ENCODE measurements at regions not wholly inside any gene's neighbourhood (a gene's known extent, or its start where the extent isn't known, plus 50 kb on each side); places are given as distances from the start of the nearest gene placed in this dataset.

DNA sequence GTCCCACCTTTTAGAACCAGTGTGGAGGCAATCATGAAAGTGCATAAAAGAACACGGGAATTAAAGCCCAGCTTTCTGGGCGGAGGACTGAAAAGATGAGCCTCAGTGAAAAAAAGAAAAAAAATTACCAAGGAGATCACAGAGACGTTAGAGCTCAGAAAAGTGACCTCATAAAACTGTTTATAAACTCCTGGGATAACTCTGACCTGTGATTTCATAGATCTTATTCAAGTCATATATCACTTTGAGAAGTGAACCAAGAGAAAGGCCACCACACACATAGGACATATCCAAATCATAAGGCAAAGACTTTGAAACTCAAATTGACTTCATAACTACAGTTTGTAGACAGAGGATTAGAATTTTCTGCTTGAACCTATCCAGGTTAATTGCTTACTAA lies 90.1 kb downstream of the KCNJ2 start (continued):
- TF ChIP-seq, protein P1, sequence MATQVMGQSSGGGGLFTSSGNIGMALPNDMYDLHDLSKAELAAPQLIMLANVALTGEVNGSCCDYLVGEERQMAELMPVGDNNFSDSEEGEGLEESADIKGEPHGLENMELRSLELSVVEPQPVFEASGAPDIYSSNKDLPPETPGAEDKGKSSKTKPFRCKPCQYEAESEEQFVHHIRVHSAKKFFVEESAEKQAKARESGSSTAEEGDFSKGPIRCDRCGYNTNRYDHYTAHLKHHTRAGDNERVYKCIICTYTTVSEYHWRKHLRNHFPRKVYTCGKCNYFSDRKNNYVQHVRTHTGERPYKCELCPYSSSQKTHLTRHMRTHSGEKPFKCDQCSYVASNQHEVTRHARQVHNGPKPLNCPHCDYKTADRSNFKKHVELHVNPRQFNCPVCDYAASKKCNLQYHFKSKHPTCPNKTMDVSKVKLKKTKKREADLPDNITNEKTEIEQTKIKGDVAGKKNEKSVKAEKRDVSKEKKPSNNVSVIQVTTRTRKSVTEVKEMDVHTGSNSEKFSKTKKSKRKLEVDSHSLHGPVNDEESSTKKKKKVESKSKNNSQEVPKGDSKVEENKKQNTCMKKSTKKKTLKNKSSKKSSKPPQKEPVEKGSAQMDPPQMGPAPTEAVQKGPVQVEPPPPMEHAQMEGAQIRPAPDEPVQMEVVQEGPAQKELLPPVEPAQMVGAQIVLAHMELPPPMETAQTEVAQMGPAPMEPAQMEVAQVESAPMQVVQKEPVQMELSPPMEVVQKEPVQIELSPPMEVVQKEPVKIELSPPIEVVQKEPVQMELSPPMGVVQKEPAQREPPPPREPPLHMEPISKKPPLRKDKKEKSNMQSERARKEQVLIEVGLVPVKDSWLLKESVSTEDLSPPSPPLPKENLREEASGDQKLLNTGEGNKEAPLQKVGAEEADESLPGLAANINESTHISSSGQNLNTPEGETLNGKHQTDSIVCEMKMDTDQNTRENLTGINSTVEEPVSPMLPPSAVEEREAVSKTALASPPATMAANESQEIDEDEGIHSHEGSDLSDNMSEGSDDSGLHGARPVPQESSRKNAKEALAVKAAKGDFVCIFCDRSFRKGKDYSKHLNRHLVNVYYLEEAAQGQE (IDR thresholded peaks at IDR 0.05; ENCODE audit: unreplicated experiment) = no peak
- TF ChIP-seq POLR2AphosphoS5 (IDR thresholded peaks at IDR 0.05; ENCODE audit: low read depth) = no peak
- TF ChIP-seq, protein P2, sequence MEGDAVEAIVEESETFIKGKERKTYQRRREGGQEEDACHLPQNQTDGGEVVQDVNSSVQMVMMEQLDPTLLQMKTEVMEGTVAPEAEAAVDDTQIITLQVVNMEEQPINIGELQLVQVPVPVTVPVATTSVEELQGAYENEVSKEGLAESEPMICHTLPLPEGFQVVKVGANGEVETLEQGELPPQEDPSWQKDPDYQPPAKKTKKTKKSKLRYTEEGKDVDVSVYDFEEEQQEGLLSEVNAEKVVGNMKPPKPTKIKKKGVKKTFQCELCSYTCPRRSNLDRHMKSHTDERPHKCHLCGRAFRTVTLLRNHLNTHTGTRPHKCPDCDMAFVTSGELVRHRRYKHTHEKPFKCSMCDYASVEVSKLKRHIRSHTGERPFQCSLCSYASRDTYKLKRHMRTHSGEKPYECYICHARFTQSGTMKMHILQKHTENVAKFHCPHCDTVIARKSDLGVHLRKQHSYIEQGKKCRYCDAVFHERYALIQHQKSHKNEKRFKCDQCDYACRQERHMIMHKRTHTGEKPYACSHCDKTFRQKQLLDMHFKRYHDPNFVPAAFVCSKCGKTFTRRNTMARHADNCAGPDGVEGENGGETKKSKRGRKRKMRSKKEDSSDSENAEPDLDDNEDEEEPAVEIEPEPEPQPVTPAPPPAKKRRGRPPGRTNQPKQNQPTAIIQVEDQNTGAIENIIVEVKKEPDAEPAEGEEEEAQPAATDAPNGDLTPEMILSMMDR (conservative IDR thresholded peaks at IDR 0.05; ENCODE audit: low read depth in 2 of 2) = no peak
- no peak for TF ChIP-seq JUNB (IDR thresholded peaks at IDR 0.05; ENCODE audit: unreplicated experiment)
- no peak for TF ChIP-seq STAT1 (IDR thresholded peaks at IDR 0.05; ENCODE audit: unreplicated experiment)

DNA sequence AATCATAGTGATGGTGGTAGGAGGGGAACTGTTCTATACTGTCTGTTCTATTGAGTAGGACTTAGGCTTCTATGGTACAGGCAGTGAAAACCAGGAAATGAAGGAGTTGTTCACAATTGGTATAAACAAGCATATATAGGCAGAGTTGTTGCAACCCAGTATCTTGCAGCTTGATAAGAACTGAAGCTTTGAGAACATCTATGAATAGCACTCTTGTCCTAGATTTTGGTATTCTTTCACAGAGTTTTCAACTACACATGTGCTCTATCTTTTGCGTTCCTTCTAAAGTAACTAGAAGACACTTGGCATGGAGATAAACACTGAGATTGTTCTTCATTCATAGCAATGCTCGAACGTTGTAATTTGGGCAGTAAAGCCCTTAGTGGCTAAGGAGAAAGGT lies 91.8 kb downstream of the KCNJ2 start:
- no peaks in the 10 kb centered on the region for H3K36me3 ChIP-seq (ENCODE audit: insufficient read depth)
- H3K27ac Mint-ChIP-seq = no peak overlapping the region
- DNase-seq (ENCODE audit: low spot score) (no peak), ATAC-seq (no peak)
- H3K4me1 ChIP-seq (ENCODE audit: insufficient read depth) = no peaks in the 10 kb centered on the region
- H3K4me3 Mint-ChIP-seq = no peak overlapping the region
- H3K4me2 ChIP-seq = no peak overlapping the region
- no peaks in the 10 kb centered on the region; the same call in 1 of the 2 replicates for H3K9me2 ChIP-seq (ENCODE audit: insufficient read depth)
- H3K4me3 ChIP-seq = no peak overlapping the region
- H3K79me2 ChIP-seq (replicated peaks; ENCODE audit: insufficient read depth) = no peaks in the 10 kb centered on the region
- no peak overlapping the region for H2AFZ ChIP-seq
- no peaks in the 10 kb centered on the region for H3K9me3 Mint-ChIP-seq
- no peaks in the 10 kb centered on the region for H3K27me3 ChIP-seq (ENCODE audit: insufficient read depth)
- no peaks in the 10 kb centered on the region for H3K4me1 Mint-ChIP-seq
- H3K27ac ChIP-seq (ENCODE audit: low read depth) = no peak overlapping the region
- no peaks in the 10 kb centered on the region for H3F3A ChIP-seq (replicated peaks; ENCODE audit: low read depth)
- H3K36me3 Mint-ChIP-seq (ENCODE audit: low read depth) = no peaks in the 10 kb centered on the region
- H4K20me1 ChIP-seq (replicated peaks; ENCODE audit: insufficient read depth) = no peaks in the 10 kb centered on the region
- peaks cover 2% of the 10 kb centered on the region for H3K27me3 Mint-ChIP-seq (ENCODE audit: insufficient read depth, low read depth, poor library complexity)
- TF ChIP-seq STAT1 (IDR thresholded peaks at IDR 0.05; ENCODE audit: unreplicated experiment) (no peak), POLR2AphosphoS5 (IDR thresholded peaks at IDR 0.05; ENCODE audit: low read depth) (no peak), JUNB (IDR thresholded peaks at IDR 0.05; ENCODE audit: unreplicated experiment) (no peak), ETS1 (IDR thresholded peaks at IDR 0.05) (no peak)
- TF ChIP-seq, protein P1 (IDR thresholded peaks at IDR 0.05; ENCODE audit: unreplicated experiment) = no peak
- TF ChIP-seq, protein P3, sequence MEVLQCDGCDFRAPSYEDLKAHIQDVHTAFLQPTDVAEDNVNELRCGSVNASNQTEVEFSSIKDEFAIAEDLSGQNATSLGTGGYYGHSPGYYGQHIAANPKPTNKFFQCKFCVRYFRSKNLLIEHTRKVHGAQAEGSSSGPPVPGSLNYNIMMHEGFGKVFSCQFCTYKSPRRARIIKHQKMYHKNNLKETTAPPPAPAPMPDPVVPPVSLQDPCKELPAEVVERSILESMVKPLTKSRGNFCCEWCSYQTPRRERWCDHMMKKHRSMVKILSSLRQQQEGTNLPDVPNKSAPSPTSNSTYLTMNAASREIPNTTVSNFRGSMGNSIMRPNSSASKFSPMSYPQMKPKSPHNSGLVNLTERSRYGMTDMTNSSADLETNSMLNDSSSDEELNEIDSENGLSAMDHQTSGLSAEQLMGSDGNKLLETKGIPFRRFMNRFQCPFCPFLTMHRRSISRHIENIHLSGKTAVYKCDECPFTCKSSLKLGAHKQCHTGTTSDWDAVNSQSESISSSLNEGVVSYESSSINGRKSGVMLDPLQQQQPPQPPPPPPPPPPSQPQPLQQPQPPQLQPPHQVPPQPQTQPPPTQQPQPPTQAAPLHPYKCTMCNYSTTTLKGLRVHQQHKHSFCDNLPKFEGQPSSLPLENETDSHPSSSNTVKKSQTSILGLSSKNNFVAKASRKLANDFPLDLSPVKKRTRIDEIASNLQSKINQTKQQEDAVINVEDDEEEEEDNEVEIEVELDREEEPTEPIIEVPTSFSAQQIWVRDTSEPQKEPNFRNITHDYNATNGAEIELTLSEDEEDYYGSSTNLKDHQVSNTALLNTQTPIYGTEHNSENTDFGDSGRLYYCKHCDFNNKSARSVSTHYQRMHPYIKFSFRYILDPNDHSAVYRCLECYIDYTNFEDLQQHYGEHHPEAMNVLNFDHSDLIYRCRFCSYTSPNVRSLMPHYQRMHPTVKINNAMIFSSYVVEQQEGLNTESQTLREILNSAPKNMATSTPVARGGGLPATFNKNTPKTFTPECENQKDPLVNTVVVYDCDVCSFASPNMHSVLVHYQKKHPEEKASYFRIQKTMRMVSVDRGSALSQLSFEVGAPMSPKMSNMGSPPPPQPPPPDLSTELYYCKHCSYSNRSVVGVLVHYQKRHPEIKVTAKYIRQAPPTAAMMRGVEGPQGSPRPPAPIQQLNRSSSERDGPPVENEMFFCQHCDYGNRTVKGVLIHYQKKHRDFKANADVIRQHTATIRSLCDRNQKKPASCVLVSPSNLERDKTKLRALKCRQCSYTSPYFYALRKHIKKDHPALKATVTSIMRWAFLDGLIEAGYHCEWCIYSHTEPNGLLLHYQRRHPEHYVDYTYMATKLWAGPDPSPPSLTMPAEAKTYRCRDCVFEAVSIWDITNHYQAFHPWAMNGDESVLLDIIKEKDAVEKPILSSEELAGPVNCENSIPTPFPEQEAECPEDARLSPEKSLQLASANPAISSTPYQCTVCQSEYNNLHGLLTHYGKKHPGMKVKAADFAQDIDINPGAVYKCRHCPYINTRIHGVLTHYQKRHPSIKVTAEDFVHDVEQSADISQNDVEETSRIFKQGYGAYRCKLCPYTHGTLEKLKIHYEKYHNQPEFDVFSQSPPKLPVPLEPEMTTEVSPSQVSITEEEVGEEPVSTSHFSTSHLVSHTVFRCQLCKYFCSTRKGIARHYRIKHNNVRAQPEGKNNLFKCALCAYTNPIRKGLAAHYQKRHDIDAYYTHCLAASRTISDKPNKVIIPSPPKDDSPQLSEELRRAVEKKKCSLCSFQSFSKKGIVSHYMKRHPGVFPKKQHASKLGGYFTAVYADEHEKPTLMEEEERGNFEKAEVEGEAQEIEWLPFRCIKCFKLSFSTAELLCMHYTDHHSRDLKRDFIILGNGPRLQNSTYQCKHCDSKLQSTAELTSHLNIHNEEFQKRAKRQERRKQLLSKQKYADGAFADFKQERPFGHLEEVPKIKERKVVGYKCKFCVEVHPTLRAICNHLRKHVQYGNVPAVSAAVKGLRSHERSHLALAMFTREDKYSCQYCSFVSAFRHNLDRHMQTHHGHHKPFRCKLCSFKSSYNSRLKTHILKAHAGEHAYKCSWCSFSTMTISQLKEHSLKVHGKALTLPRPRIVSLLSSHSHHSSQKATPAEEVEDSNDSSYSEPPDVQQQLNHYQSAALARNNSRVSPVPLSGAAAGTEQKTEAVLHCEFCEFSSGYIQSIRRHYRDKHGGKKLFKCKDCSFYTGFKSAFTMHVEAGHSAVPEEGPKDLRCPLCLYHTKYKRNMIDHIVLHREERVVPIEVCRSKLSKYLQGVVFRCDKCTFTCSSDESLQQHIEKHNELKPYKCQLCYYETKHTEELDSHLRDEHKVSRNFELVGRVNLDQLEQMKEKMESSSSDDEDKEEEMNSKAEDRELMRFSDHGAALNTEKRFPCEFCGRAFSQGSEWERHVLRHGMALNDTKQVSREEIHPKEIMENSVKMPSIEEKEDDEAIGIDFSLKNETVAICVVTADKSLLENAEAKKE (CRISPR knock-in tag; IDR thresholded peaks at IDR 0.05) = no peak

Measured in GM23338 (cell line).